GM18498 (cell line): ENCODE measurements at regions not wholly inside any gene's neighbourhood (a gene's known extent, or its start where the extent isn't known, plus 50 kb on each side); places are given as distances from the start of the nearest gene placed in this dataset.

Source experiments
- ATAC-seq: cut with Tn5 transposase; IDR thresholded peaks from one replicate; pipeline ENCODE4 v1.9.1; 2021; ENCODE audit warnings: mild to moderate bottlenecking, moderate library complexity; ENCODE audit not compliant: unreplicated experiment

- no peak for ATAC-seq
Measured at GRCh38 chr10:64468219-64468618, 947.0 kb downstream of the REEP3 start.

DNA sequence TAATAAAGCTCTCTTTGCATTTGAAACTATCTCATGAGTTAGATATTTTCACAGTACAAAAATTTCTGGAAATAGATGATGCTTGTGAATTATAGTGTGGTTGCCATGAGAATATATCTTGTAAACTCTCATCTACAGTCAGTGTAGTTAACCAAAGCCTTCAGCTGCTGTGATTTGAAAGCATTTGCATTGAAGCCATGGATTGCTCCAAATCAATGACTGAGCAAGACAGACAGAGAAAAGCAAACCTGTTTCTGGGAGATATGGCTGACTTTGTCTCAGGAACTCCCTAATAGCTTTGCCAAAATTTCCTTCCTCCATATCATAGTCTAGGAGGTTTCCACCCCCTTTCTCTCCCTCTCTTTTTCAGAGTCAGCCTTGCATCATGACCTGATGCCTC, 955.3 kb downstream of the REEP3 start:
- ATAC-seq, result no peak

DNA sequence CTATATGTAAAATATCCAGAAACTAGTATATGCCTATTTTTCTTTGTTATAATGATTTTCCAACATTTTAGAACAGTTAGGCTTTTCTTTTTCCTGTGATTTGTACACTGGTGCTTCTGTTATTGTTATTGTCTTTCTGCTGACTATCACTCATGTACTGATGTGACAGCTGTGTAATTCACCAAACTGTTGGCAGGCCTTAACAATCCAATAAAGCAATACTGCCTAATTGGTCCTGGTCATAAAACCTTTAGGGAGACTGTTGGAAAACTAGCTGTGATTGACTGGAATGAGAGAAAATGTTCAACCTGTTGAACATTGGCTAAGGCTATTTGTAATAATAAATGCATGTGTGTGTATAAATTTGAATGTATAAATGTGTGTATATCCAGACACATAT, 956.6 kb downstream of the REEP3 start:
- no peak for ATAC-seq

DNA sequence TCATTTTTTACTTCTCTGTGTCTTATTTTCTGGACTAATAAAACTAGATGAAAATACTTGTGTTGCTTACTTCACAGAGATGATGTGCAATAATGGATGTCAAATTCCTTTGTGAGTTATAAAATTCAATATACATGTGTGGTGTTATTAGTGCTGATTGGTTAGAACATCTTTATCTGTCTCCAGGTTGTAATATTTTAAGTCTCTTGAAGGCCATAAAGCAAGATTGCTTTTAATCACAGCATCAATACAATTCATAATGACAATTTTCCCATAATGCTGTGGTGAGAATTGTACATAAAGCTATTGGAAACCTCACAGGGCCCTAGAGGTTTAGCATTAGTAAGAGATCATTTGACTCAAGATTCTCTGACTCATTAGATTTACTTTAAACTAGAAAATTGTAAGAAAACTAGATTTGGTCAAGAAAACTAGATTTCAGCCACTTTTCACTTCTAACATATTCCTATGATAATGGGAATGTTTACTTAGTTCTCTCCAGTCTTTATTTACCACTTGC, 963.7 kb downstream of the REEP3 start:
- no peak for ATAC-seq

GRCh38 chr10:64486149-64486548, 964.9 kb downstream of the REEP3 start:
- ATAC-seq, result no peak

DNA sequence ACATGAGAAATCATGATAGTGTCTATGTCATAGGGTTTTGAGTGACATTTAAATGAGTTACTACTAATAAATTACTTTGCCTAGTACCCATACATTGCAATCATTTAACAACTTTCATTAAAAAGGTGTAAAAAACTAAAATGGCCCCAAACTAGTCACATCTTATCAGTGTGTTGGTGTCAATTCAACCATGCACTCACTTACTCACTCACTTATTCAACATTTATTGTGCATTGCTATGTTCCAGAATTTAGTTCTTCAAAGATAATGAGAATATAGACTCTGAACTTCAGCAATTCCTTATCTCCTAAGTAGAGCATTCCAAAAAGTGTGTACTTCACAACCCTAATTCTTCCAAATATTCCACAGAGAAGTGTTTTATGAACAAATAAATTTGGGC, 965.7 kb downstream of the REEP3 start:
- ATAC-seq, result no peak

DNA sequence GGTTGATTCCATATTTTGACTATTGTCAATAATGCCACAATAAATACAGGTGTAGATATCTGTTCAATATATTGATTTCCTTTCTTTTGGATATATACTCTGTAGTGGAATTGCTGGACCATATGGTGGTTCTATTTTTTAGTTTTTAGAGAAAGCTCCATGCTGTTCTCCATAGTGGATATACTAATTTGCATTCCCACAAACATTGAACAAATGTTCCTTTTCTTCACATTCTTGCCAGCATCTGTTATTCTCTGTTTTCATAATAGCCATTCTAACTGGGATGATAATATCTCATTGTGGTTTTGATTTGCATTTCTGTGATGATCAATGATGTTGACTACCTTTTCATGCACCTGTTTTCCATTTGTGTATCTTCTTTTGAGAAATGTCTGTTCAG, 973.7 kb downstream of the REEP3 start:
- ATAC-seq, result no peak

GRCh38 chr10:64497306-64497705, 976.1 kb downstream of the REEP3 start:
- ATAC-seq, result no peak

- no peak for ATAC-seq
Measured at GRCh38 chr10:64501807-64502206, 980.6 kb downstream of the REEP3 start.

DNA sequence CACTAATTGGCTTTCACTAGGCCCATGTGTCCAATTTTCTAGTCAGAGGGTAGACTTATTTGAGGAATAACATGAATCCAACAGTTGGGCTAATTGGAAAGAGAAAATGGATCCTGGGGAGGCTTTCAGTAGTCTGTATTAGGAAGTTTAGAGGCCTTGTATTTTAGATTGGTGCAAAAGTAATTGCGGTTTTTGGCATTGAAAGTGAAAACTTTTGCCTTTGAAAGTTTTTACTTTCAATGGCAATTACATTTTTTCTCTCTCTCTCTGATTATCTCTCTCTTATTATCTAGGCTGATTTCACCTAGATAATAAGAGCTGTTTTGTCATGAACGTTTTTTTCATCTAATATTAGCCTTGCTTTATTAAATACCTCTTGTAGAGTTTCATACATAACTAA, 981.7 kb downstream of the REEP3 start:
- no peak for ATAC-seq

- no peak for ATAC-seq
Measured at GRCh38 chr10:64503429-64503828, 982.2 kb downstream of the REEP3 start.

DNA sequence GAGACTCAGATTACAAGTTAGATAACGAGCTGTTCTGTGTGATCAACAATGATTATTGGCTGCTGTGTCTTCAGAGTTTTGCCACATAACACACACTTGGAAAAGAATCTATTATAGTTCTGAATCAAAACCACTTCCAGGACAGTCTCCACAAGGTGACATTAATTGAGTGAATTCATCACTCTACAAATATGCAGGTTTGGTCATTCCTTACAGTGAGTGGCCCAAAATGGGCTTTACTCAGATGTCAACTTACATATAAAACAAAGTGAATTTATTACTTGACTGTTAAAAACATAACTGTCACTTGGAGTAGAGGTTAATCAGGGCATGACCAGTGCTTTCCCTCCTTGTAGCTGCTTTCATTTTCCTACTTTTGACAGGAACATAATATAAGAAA, 984.3 kb downstream of the REEP3 start:
- no peak for ATAC-seq

GRCh38 chr10:64506963-64507362, 985.8 kb downstream of the REEP3 start:
- ATAC-seq, result no peak

DNA sequence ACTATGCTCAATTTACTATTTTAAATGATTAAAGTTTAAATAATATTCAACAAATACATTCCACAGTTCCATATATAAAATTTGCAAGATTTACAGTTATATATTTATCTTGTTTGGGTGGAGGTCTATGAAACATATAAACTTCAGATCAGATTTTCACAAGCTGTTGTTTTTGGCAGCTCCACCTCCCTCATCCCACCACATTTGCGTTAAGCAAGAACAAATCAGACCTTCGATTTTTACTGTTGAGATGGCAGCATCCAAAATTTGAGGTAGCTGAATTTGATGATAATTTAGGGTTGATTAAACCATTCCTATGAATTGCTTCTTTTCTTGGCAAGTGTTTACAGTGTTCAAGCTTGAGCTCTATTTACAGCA, 986.4 kb downstream of the REEP3 start:
- ATAC-seq, result no peak

DNA sequence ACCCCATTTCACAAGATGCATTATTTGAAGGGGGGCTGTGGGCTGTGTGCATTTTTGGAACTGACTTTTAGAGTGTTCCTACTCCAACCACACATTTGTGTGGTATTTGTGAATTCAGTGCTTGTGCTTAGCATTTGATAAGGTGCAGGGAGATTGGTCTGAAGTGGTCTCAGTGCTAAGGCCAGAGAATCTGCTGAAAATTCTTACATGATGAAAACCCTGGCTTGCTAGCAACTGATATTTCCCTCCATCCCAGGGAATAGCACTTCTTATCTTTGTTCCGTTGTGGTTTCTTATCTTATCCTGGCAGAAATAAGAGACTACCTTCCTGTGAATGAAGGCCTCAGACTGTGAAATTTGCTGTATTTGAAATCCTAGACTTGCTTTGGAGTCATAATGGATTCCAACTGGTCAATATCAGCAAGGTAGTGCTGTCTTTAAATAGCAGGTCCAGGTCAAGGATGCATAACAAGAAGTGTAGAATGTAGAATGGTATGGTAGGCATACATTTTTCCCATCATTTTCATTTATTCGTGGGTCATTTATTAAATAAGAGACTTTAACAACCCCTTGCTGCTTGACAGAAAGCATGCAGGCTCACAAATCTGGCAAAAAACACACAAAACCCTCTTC, 986.9 kb downstream of the REEP3 start:
- no peak for ATAC-seq

DNA sequence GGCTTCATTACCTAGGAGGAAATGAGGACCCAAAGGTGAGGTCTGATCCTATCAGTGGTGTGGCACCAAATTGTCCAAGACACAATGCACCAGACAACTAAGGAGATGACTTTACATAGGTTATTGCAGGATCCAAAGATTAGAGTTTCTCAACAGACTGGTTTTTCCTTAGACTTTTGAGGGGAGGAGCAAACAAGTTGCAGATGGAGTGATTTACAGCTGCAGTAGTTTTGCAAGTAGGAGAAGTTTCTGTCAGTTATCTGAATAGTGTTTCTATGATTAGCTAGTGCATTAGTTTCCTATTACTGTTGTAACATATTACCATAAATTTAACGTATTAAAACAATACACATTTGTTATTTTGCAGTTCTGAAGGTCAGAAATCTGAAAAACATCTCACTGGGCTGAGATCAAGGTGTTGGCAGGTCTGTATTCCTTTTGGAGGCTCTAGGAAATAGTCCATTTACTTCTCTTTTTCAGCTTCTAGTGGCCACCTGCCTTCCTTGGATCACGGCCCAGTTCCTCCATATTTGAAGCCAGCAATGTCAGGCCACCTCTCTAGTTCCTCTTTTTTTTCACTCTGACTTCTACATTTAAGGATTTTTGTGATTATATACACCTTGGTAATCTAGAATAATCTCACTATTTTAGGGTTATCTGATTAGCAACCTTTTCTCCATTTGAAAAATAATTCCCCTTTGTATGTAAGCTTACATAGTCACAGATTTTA, 994.9 kb downstream of the REEP3 start:
- no peak for ATAC-seq

- ATAC-seq, result no peak
Measured at GRCh38 chr10:64518456-64518855, 997.3 kb downstream of the REEP3 start.

GRCh38 chr10:64519427-64519826, 998.2 kb downstream of the REEP3 start:
- ATAC-seq, result no peak

DNA sequence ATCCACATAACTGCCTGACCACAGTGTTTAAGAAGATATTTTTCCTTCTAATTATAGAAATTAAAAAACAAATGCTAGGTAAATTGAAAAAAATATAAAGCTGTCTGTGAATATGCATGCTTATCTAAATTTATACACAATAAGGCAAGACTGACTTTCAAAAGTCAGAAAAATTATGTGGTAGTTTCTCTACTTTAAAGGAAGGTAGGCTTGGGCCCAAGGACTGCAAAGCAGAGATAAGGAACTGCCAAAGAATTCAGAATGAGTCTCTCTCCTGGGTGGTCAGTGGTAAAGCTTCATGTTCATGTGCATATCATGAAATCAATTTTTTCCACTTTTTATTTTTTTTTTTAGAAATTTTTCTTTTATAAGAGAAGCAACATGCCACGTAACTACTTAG, 998.6 kb downstream of the REEP3 start:
- ATAC-seq, result no peak

DNA sequence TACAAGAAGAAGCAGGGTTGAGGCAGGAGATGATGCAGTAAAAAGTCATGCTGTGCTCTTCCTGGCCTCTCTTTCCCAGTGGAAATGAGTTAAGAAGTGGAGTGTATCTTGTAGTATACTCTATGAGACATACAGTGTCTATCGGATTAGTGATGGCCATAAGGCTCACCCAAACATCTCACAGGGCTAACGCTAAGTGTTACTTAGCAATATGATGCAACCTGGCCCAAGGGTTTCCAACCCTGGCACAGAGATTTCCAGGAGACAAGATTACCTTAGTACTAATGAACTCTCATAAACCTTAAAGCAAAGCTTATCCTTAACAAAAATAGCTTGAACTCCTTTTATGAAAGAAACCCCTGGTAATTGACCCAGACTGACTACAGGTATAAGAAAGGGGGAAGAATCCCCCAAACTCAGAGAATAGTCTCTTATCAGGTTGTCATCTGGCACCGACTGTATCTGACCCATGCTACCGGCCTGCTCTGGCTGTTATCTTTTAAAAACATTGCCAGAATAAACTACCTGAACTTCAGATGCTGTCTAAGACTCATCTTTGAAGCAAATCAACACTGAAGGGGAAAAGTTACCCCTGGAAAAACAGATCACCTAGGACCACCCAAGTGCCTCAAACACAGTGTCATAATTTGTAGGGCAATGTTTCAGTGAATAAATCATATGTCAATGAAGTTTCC, 1002.0 kb downstream of the REEP3 start:
- no peak for ATAC-seq

DNA sequence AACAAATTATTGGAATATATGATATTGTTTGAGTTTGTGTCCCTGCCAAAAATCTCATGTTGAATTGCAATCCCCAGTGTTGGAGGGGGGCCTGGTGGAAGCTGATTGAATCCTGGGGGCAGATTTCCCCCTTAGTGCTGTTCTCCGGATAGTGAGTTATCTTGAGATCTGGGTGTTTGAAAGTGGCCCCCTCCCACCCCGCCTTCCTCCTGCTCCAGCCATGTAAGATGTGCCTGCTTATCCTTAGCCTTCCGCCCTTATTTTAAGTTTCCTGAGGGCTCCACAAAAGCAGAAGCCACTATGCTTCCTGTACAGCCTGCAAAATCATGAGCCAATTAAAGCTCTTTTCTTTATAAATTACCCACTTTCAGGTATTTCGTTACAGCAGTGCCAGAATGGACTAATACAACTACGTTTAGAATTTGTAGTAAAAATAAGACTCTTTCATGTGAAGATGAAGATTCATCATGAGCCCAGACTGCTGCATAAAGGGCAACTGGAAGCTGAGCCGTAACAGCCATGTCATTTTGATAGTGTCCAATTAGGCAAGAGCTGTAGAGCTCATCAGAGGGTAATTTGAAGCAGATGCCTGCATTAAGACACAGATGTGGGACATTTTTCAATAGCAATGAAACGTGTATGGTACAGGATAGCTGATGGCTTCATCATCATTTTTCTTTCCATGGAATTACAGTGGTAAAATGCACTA, 1007.2 kb downstream of the REEP3 start:
- no peak for ATAC-seq

DNA sequence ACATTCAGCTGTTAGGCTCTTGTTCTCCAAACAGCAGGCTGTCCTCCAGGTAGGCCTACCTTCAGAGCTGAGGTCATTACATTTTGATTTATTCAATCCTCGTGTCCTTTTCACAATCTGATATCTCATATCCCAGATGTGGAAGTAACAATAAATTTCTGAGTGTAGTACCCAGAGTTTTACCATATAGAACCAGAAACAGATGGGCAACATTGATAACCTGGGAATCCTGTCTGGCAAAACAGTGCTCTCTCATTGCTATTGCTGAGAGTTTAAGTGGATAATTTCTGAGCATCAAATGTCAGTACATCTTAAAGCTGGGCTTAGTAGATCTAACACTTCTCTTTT, 1007.8 kb downstream of the REEP3 start:
- ATAC-seq, result no peak
